ENCODE measurements at regions not wholly inside any gene's neighbourhood (a gene's known extent, or its start where the extent isn't known, plus 50 kb on each side); places are given as distances from the start of the nearest gene placed in this dataset.

DNA sequence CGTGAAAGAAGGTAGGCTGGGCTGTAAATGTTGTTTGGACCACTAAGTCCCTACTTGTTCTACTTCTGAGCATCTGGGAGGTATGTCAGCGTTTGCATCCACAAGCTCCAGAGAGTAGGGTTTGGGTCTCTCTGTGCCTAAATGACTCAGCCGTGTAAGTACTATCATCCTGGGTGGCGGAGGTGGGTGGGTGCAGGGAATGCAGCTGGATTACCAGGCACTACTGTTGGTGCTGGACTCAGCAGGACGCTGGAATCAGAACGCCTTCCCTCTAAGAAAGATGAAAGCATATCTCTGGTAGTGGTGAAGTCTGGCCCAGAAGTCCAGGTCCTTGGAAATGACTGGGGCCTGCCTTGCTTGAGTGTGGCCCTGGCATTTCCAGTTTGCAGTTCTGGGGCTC, 289.7 kb downstream of the PCNX1 start:
- TF ChIP-seq, protein P1, sequence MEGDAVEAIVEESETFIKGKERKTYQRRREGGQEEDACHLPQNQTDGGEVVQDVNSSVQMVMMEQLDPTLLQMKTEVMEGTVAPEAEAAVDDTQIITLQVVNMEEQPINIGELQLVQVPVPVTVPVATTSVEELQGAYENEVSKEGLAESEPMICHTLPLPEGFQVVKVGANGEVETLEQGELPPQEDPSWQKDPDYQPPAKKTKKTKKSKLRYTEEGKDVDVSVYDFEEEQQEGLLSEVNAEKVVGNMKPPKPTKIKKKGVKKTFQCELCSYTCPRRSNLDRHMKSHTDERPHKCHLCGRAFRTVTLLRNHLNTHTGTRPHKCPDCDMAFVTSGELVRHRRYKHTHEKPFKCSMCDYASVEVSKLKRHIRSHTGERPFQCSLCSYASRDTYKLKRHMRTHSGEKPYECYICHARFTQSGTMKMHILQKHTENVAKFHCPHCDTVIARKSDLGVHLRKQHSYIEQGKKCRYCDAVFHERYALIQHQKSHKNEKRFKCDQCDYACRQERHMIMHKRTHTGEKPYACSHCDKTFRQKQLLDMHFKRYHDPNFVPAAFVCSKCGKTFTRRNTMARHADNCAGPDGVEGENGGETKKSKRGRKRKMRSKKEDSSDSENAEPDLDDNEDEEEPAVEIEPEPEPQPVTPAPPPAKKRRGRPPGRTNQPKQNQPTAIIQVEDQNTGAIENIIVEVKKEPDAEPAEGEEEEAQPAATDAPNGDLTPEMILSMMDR (IDR thresholded peaks at IDR 0.05): no peak
- TF ChIP-seq POLR2A (IDR thresholded peaks at IDR 0.05; ENCODE audit: low read depth) (no peak), EP300 (IDR thresholded peaks at IDR 0.05) (no peak), POLR2AphosphoS5 (IDR thresholded peaks at IDR 0.05) (no peak)

All from esophagus muscularis mucosa (tissue), 4 donors.